GM12878 (cell line): ENCODE measurements at regions not wholly inside any gene's neighbourhood (a gene's known extent, or its start where the extent isn't known, plus 50 kb on each side); places are given as distances from the start of the nearest gene placed in this dataset.

Experiments used
- ATAC-seq: fragments of 200-7000 bp; cut with Tn5 transposase; 3 replicates; pipeline ENCODE4 v1.9.1; 2020; ENCODE audit warnings: mild to moderate bottlenecking, moderate library complexity
- BruUV-seq: library from RNA; stranded (reverse); fragments of 400-500 nt; replicated peaks from 2 replicates; lab custom pipeline; 2021; lab: Mats Ljungman, UMichigan
- CTCF ChIA-PET: fragments of 300-600 bp; sonication (Branson Sonifier 250); formaldehyde crosslinking; extraction: SDS; loops from one replicate; lab custom pipeline; 2021; ENCODE audit warnings: inconsistent platforms; lab: Yijun Ruan, JAX
- POLR2A ChIA-PET: fragments of 350-600 bp; formaldehyde crosslinking; extraction: SDS; loops from one replicate; lab custom pipeline; 2021; ENCODE audit warnings: inconsistent platforms; lab: Charles Lee
- RAD21 ChIA-PET: fragments of 300-600 bp; sonication (Branson Sonifier 250); formaldehyde crosslinking; loops from one replicate; lab custom pipeline; 2023; ENCODE audit warnings: antibody characterized with exemption; ENCODE audit not compliant: unreplicated experiment; lab: Charles Lee
- SMC1A ChIA-PET: fragments of 300-600 bp; sonication (Branson Sonifier 250); formaldehyde crosslinking; loops from one replicate; lab custom pipeline; 2023; ENCODE audit not compliant: unreplicated experiment, uncharacterized antibody; lab: Charles Lee
- DNase-seq: peaks from one replicate; pipeline ENCODE4 v3.0.0-alpha.2; 2011; ENCODE audit warnings: low read depth, low spot score
- FAIRE-seq: peaks from 3 replicates; lab custom pipeline; 2011; peaks lifted over from hg19 to GRCh38; lab: Jason Lieb, UNC
- H2AFZ ChIP-seq: 2 replicates; pipeline ENCODE4 v1.6.0; 2011; ENCODE audit warnings: low read depth, low read length, control low read depth; ENCODE audit not compliant: control insufficient read depth
- H3K27ac ChIP-seq: 2 replicates; pipeline ENCODE4 v1.5.1; 2011; ENCODE audit warnings: control low read depth; ENCODE audit not compliant: control insufficient read depth, insufficient read depth
- H3K27me3 ChIP-seq, 2 experiments: replicated peaks in 1 of 2; 2 replicates each; pipeline versions ENCODE4 v1.6.0 to v1.6.1; 2011; ENCODE audit warnings: low read length in 1 of 2; ENCODE audit not compliant: control insufficient read depth in 2 of 2, insufficient read depth in 2 of 2
- H3K36me3 ChIP-seq, 2 experiments: 2 replicates each; pipeline ENCODE4 v1.5.1; 2011; ENCODE audit warnings: low read length in 1 of 2; ENCODE audit not compliant: control insufficient read depth in 2 of 2, insufficient read depth in 2 of 2
- H3K4me1 ChIP-seq: 2 replicates; pipeline ENCODE4 v1.6.1; 2011; ENCODE audit warnings: mild to moderate bottlenecking, low read length, moderate library complexity, mixed read lengths; ENCODE audit not compliant: control insufficient read depth, insufficient read depth
- H3K4me2 ChIP-seq: 2 replicates; pipeline ENCODE4 v1.6.0; 2011; ENCODE audit warnings: control low read depth; ENCODE audit not compliant: control insufficient read depth, insufficient read depth
- H3K4me3 ChIP-seq: fragments of 200-600 bp; sonication (generic); 2 replicates; pipeline ENCODE4 v1.5.1; 2016
- H3K79me2 ChIP-seq: 2 replicates; pipeline ENCODE4 v1.6.0; 2011; ENCODE audit warnings: low read length; ENCODE audit not compliant: control insufficient read depth, insufficient read depth
- H3K9ac ChIP-seq: 2 replicates; pipeline ENCODE4 v1.8.0; 2011; ENCODE audit warnings: low read length, control low read depth, mixed read lengths; ENCODE audit not compliant: control insufficient read depth, insufficient read depth
- H3K9me3 ChIP-seq: replicated peaks from 3 replicates; pipeline ENCODE4 v1.5.1; 2011; ENCODE audit warnings: mild to moderate bottlenecking, low read length; ENCODE audit not compliant: control insufficient read depth, insufficient read depth
- H4K20me1 ChIP-seq: 2 replicates; pipeline ENCODE4 v1.6.0; 2011; ENCODE audit not compliant: control insufficient read depth, insufficient read depth
- CBX5 ChIP-seq: sonication (generic); IDR thresholded peaks from 2 replicates; pipeline ENCODE4 v1.6.1; 2016; ENCODE audit warnings: low read depth, moderate library complexity, mild to moderate bottlenecking, inconsistent platforms
- CEBPZ ChIP-seq: fragments of 150-350 bp; IDR thresholded peaks from 2 replicates; pipeline ENCODE4 v1.6.1; 2016; ENCODE audit warnings: low read depth, low read length
- MTA3 ChIP-seq: IDR thresholded peaks from 2 replicates; pipeline ENCODE4 v1.6.1; 2012; ENCODE audit warnings: low read length, inconsistent platforms, borderline replicate concordance
- SP1 ChIP-seq: IDR thresholded peaks from one replicate; pipeline ENCODE4 v1.6.1; 2011; ENCODE audit warnings: low read depth, low read length
- SREBF1 ChIP-seq: IDR thresholded peaks from 2 replicates; pipeline ENCODE4 v1.6.1; 2012; ENCODE audit warnings: mild to moderate bottlenecking, low read length
- SUZ12 ChIP-seq: fragments of 200-600 bp; sonication (generic); IDR thresholded peaks from one replicate; pipeline ENCODE4 v1.6.1; 2018; ENCODE audit warnings: antibody characterized with exemption, mild to moderate bottlenecking; ENCODE audit not compliant: unreplicated experiment
- ZNF217 ChIP-seq: fragments of 450-650 bp; IDR thresholded peaks from 2 replicates; pipeline ENCODE4 v1.6.1; 2017; ENCODE audit warnings: antibody characterized with exemption, mild to moderate bottlenecking
- ZNF384 ChIP-seq: IDR thresholded peaks from 2 replicates; pipeline ENCODE4 v1.6.1; 2012; ENCODE audit warnings: low read depth, mild to moderate bottlenecking, low read length, improper control_type of control experiment, borderline replicate concordance
- WGBS: methylation state at CpG from one replicate; pipeline ENCODE4 v1.1.6; 2016; ENCODE audit warnings: low lambda C conversion rate; ENCODE audit not compliant: insufficient replicate concordance, insufficient coverage; ENCODE audit errors: missing lambda C conversion rate; 5-methylcytosine and 5-hydroxymethylcytosine counted together
- in situ Hi-C: fragments of 300-500 bp; cut with MboI; formaldehyde crosslinking; loops from 9 replicates; pipeline ENCODE4 v1.14.3; 2018; ENCODE audit warnings: mixed read lengths
- intact Hi-C: fragments of 100-400 bp; cut with micrococcal nuclease; formaldehyde crosslinking; loops from one replicate; pipeline ENCODE4 v1.14.2; 2022; ENCODE audit not compliant: unreplicated experiment

GRCh38 chr16:6076631-6077030, 979.0 kb upstream of the EEF2KMT start:
- Histone ChIP-seq H3K27ac (no peak overlapping the region), H3K79me2 (no peaks in the 10 kb centered on the region), H4K20me1 (no peaks in the 10 kb centered on the region), H3K9ac (no peak overlapping the region), H3K4me2 (no peak overlapping the region), H3K36me3 (no peaks in the 10 kb centered on the region), H2AFZ (no peak overlapping the region), H3K9me3 (no peaks in the 10 kb centered on the region), H3K4me1 (no peaks in the 10 kb centered on the region), H3K4me3 (no peak overlapping the region), H3K27me3 (no peaks in the 10 kb centered on the region)
- WGBS = 2% methylated on average over 2 of the region's 2 CpGs
- no peak for ATAC-seq
- ChIA-PET CTCF (no interaction called here), RAD21 (no interaction called here), SMC1A (no interaction called here), POLR2A (no interaction called here)
- no peak for DNase-seq
- in situ Hi-C loops (no loop called here), intact Hi-C loops (no loop called here)
- FAIRE-seq = no peak
- TF ChIP-seq CBX5 = no peak
- no peak for TF ChIP-seq ZNF217
- no peak for TF ChIP-seq CEBPZ
- no peak for TF ChIP-seq SP1
- no peak for TF ChIP-seq ZNF384
- no peak for TF ChIP-seq SREBF1
- TF ChIP-seq SUZ12 = no peak
- no peak for TF ChIP-seq MTA3
- no TSS peak for BruUV-seq
